ENCODE measurements at regions not wholly inside any gene's neighbourhood (a gene's known extent, or its start where the extent isn't known, plus 50 kb on each side); places are given as distances from the start of the nearest gene placed in this dataset.

GRCh38 chr5:142453932-142454331 is 129.1 kb upstream of the SPRY4 start:
- TF ChIP-seq NFIC (IDR thresholded peaks at IDR 0.05) (no peak), RAD21 (IDR thresholded peaks at IDR 0.05; ENCODE audit: low read depth) (no peak), REST (IDR thresholded peaks at IDR 0.05; ENCODE audit: low read depth) (no peak)
- TF ChIP-seq, protein P1, sequence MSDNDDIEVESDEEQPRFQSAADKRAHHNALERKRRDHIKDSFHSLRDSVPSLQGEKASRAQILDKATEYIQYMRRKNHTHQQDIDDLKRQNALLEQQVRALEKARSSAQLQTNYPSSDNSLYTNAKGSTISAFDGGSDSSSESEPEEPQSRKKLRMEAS (IDR thresholded peaks at IDR 0.05) = no peak
